Inferior parietal cortex (tissue), 1 donor: ENCODE measurements at regions not wholly inside any gene's neighbourhood (a gene's known extent, or its start where the extent isn't known, plus 50 kb on each side); places are given as distances from the start of the nearest gene placed in this dataset.

Experiments used
- DNase-seq: peaks from one replicate; pipeline ENCODE4 v3.0.0-alpha.2; 2016; ENCODE audit errors: extremely low spot score

GRCh38 chr15:70164156-70164900 lies 66.6 kb upstream of the TLE3 start:
- no peak for DNase-seq

- no peak for DNase-seq
Measured at GRCh38 chr15:70160803-70161565, 63.3 kb upstream of the TLE3 start.

GRCh38 chr15:70160267-70160666 lies 62.5 kb upstream of the TLE3 start:
- DNase-seq, result no peak

- no peak for DNase-seq
Measured at GRCh38 chr15:70159713-70160009, 61.9 kb upstream of the TLE3 start.

GRCh38 chr15:70159001-70159712 lies 61.4 kb upstream of the TLE3 start:
- DNase-seq, result no peak

GRCh38 chr15:70158309-70159000 lies 60.7 kb upstream of the TLE3 start:
- DNase-seq, result no peak

GRCh38 chr15:70156671-70157271 lies 59.1 kb upstream of the TLE3 start:
- DNase-seq, result no peak

- DNase-seq, result no peak
Measured at GRCh38 chr15:70154718-70155347, 57.1 kb upstream of the TLE3 start.

- no peak for DNase-seq
Measured at GRCh38 chr15:70153921-70154717, 56.4 kb upstream of the TLE3 start.

DNA sequence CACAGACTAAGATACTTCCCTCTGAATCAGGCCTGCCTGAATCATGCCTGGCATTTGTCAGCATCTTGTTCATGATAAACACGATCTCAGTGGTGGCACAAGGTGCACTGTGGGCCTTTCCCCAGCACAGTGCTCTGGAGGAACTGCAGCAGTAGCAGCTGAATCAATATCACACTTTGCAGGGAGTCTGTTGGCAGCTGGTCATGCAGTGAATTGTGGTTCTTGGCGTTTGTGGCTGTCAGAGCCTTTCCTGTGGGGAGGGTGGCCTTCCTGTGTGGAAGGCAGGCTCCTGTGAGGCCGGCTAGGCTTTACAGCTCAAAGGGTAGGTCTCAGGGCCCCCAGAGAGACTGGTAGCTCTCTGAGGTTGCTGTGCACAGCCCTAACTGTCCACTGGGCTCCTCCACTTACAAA lies 54.4 kb upstream of the TLE3 start:
- DNase-seq, result no peak

DNA sequence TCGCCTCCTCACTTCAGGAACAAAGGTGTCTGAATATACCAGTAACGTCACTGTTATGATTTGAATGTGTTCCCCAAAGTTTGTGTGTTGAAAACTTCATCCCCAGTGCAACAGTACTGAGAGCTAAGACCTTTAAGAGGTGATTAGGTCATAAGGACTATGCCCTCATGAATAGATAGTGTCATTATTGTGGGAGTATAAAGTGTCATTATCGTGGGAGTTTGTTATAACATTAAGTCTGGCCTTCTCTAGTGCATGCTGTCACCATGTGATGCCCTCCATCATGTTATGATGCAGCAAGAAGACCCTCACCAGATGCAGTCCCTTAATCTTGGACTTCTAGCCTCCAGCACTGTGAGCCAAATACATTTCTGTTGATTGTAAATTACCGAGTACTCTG lies 53.7 kb upstream of the TLE3 start:
- no peak for DNase-seq

DNA sequence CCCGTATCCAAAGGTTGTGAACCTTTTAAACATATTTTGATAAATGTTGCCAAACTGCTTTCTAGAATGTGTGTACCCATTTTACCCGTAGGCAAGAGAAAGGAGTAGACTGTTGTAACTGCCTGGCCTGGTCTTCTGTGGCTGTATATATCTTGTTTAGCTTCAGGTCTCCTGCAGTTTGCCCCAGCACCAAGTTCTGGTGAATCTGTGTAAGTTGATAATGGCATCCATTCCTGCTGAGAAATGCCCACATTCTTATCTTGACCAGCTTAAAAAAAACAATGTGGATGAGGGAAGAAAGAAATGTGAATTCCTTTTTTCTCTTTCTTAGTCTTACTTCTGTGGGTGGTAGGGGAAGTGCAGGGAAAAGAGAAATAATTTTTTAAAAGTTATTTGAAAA lies 53.3 kb upstream of the TLE3 start:
- DNase-seq, result no peak

GRCh38 chr15:70150405-70150747 lies 52.7 kb upstream of the TLE3 start:
- DNase-seq, result no peak

GRCh38 chr15:70149667-70150404 lies 52.1 kb upstream of the TLE3 start:
- no peak for DNase-seq

- DNase-seq, result no peak
Measured at GRCh38 chr15:70147778-70148177, 50.1 kb upstream of the TLE3 start.
